Cardiac septum (tissue), 1 donor: ENCODE measurements at regions not wholly inside any gene's neighbourhood (a gene's known extent, or its start where the extent isn't known, plus 50 kb on each side); places are given as distances from the start of the nearest gene placed in this dataset.
"Not testable (repeated sequence)": the region's sequence is repeated elsewhere in the genome, so short reads cannot be mapped to it uniquely, and the experiment has no call there.

Source experiments
- DNase-seq: peaks from one replicate; pipeline ENCODE4 v3.0.0-alpha.2; 2020; ENCODE audit warnings: low spot score
- intact Hi-C: fragments of 100-400 bp; cut with DNase I; formaldehyde crosslinking; loops from one replicate; pipeline ENCODE4 v1.14.0; 2022
- donor health status: DM: no; HTN: no; CAD: no.

GRCh38 chr2:39999864-40000263 is 220.8 kb upstream of the THUMPD2 start:
- no peak for DNase-seq
- intact Hi-C loops: no loop called here

GRCh38 chr2:39998617-39999016 is 219.6 kb upstream of the THUMPD2 start:
- no peak for DNase-seq
- intact Hi-C loops: no loop called here

- no peak for DNase-seq
- intact Hi-C loops: no loop called here
Observed at GRCh38 chr2:39996653-39997080, 217.6 kb upstream of the THUMPD2 start.

- intact Hi-C loops: no loop called here
- no peak for DNase-seq
Observed at GRCh38 chr2:39995005-39995737, 216.1 kb upstream of the THUMPD2 start.

- intact Hi-C loops: no loop called here
- DNase-seq: no peak
Observed at GRCh38 chr2:39994151-39994550, 215.1 kb upstream of the THUMPD2 start.

GRCh38 chr2:39991298-39991697 is 212.2 kb upstream of the THUMPD2 start:
- intact Hi-C loops: no loop called here

GRCh38 chr2:39990335-39990900 is 211.4 kb upstream of the THUMPD2 start:
- intact Hi-C loops: no loop called here

More at GRCh38 chr2:39991298-39991697, 212.2 kb upstream of the THUMPD2 start:
- DNase-seq: no peak

GRCh38 chr2:39989888-39990287 is 210.8 kb upstream of the THUMPD2 start:
- intact Hi-C loops: no loop called here
- no peak for DNase-seq

More at GRCh38 chr2:39990335-39990900, 211.4 kb upstream of the THUMPD2 start:
- DNase-seq: no peak

- intact Hi-C loops: no loop called here
- no peak for DNase-seq
Observed at GRCh38 chr2:39981883-39982311, 202.8 kb upstream of the THUMPD2 start.

GRCh38 chr2:39975476-39976020 is 196.5 kb upstream of the THUMPD2 start:
- intact Hi-C loops: no loop called here
- DNase-seq: no peak

- no peak for DNase-seq
- intact Hi-C loops: no loop called here
Observed at GRCh38 chr2:39968037-39968436, 189.0 kb upstream of the THUMPD2 start.

- intact Hi-C loops: not testable (repeated sequence)
Observed at GRCh38 chr2:39960681-39961080, 181.6 kb upstream of the THUMPD2 start.

GRCh38 chr2:39954346-39954745 is 175.3 kb upstream of the THUMPD2 start:
- intact Hi-C loops: no loop called here
- no peak for DNase-seq

More at GRCh38 chr2:39960681-39961080, 181.6 kb upstream of the THUMPD2 start:
- DNase-seq: not testable (repeated sequence)

- intact Hi-C loops: no loop called here
- no peak for DNase-seq
Observed at GRCh38 chr2:39949131-39949530, 170.1 kb upstream of the THUMPD2 start.

- DNase-seq: no peak
- intact Hi-C loops: no loop called here
Observed at GRCh38 chr2:39948016-39948719, 169.1 kb upstream of the THUMPD2 start.

- no peak for DNase-seq
- intact Hi-C loops: no loop called here
Observed at GRCh38 chr2:39947294-39948015, 168.4 kb upstream of the THUMPD2 start.

- intact Hi-C loops: no loop called here
- no peak for DNase-seq
Observed at GRCh38 chr2:39942950-39943349, 163.9 kb upstream of the THUMPD2 start.

GRCh38 chr2:39938035-39938835 is 159.2 kb upstream of the THUMPD2 start:
- intact Hi-C loops: no loop called here
- DNase-seq: no peak

GRCh38 chr2:39937621-39938020 is 158.6 kb upstream of the THUMPD2 start:
- no peak for DNase-seq
- intact Hi-C loops: no loop called here
